ENCODE measurements at regions not wholly inside any gene's neighbourhood (a gene's known extent, or its start where the extent isn't known, plus 50 kb on each side); places are given as distances from the start of the nearest gene placed in this dataset.
A peak's percentile ranks its signal among the peaks of the same experiment; 100 is the strongest.

GRCh38 chr14:65153101-65153500, 50.8 kb upstream of the MAX start:
- peaks cover 0 to 13% (median 5%) of the 10 kb centered on the region in 4 donors for H3K4me1 ChIP-seq
- TF ChIP-seq POLR2AphosphoS5 (IDR thresholded peaks at IDR 0.05) (no peak), EP300 (IDR thresholded peaks at IDR 0.05) (no peak), POLR2A (IDR thresholded peaks at IDR 0.05; ENCODE audit: low read depth) (no peak)
- TF ChIP-seq, protein P1, sequence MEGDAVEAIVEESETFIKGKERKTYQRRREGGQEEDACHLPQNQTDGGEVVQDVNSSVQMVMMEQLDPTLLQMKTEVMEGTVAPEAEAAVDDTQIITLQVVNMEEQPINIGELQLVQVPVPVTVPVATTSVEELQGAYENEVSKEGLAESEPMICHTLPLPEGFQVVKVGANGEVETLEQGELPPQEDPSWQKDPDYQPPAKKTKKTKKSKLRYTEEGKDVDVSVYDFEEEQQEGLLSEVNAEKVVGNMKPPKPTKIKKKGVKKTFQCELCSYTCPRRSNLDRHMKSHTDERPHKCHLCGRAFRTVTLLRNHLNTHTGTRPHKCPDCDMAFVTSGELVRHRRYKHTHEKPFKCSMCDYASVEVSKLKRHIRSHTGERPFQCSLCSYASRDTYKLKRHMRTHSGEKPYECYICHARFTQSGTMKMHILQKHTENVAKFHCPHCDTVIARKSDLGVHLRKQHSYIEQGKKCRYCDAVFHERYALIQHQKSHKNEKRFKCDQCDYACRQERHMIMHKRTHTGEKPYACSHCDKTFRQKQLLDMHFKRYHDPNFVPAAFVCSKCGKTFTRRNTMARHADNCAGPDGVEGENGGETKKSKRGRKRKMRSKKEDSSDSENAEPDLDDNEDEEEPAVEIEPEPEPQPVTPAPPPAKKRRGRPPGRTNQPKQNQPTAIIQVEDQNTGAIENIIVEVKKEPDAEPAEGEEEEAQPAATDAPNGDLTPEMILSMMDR (IDR thresholded peaks at IDR 0.05), result no peak
- H3K27me3 ChIP-seq, result no peaks in the 10 kb centered on the region
- no peak for DNase-seq (ENCODE audit: extremely low spot score)
- intact Hi-C loops (cut with DNase I), result no loop called here
- no peak overlapping the region for H3K4me3 ChIP-seq
- H3K27ac ChIP-seq (replicated peaks in 1 of 4), result no peak overlapping the region
- WGBS, result 72% methylated on average over 11 of the region's 11 CpGs
- no peaks in the 10 kb centered on the region for H3K9me3 ChIP-seq
- H3K36me3 ChIP-seq, result no peaks in the 10 kb centered on the region

DNA sequence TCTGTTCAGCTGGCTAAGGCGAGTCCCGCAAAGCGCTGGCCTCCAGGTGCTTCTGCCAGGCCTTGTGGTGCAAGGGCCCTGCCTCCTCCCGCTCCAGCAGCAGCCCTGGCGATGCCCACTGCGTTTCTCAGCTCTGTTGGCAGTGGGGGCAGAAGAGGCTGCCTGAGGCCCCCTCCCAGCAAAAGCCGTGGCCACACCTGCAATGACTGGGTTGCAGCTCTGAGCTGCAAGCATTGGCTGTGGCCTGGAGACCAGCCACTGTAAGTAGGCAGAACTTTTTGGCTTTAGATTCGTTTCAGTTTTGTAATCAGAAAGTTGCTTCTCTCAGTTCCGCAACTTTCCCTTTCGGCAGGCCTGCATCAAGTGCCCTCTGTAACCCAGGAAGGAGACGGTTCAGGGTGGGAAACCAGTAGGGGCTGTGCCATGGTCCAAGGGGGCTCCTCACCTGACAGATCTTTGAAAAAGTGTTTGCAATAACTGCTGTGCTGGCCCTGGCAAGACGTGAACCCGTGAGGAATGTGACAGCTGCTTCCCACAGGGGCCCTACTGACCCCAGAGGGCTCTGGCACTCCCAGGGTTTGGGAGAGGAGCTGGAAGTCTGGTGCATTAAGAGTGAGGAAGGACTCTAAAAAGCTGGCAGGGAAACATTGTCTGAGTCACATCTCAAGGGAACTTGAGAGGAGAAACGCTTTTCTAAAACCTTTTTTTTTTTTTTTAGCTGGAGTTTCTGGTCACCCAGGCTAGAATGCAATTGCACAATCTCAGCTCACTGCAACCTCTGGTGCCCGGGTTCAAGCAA, 54.5 kb upstream of the MAX start:
- TF ChIP-seq POLR2AphosphoS5 (IDR thresholded peaks at IDR 0.05), result no peak
- no peak for TF ChIP-seq EP300 (IDR thresholded peaks at IDR 0.05)
- no peak for TF ChIP-seq POLR2A (IDR thresholded peaks at IDR 0.05; ENCODE audit: low read depth)
- TF ChIP-seq, protein P1 (IDR thresholded peaks at IDR 0.05), result no peak
- Histone ChIP-seq H3K27ac (replicated peaks in 1 of 4) (peak overlapping the region; percentile 27 to 71 (median 62)), H3K9me3 (no peaks in the 10 kb centered on the region), H3K4me1 (peaks cover 0 to 13% (median 5%) of the 10 kb centered on the region in 4 donors), H3K27me3 (no peaks in the 10 kb centered on the region), H3K4me3 (peak overlapping the region in 2 of 4 donors; percentile 10 to 38), H3K36me3 (no peaks in the 10 kb centered on the region)
- intact Hi-C loops (cut with DNase I), result no loop called here
- 58% methylated on average over 13 of the region's 15 CpGs for WGBS
- DNase-seq (ENCODE audit: extremely low spot score), result no peak

DNA sequence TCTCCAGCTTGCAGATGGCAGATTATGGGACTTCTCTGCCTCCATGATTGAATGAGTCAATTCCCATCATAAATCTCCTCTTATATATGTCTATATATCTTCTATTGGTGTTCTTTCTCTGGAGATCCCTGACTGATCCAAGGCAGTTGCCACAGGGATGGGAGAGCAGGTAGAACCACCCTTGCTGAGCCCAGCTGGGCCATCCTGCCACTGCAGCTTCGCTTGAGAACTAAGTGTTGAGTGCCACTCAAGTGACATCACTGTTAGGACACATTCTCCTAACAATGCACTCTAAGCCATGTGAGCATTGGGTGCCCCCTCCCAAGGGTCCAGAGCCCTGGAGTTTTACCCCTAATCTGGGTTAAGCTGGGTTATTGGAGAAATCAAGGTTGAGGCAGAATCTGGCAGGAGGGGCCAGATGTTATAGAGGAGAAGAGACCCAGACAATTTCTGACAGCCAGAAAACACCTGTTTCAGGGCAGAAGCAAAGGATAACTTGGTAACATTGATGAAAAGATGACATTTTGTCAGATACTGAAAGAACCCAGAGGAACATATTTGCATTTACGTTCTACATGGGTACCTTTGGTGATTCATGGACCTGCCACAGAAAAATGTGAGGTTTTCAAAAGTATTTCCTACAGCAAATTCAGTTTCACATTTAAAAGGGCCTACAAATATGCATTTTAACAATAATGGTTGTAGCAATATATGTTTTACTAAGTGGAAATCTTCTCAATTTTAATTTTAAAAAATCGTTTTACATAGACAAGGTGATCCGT, 57.2 kb upstream of the MAX start:
- DNase-seq (ENCODE audit: extremely low spot score), result no peak
- Histone ChIP-seq H3K27ac (replicated peaks in 1 of 4) (no peak overlapping the region), H3K9me3 (no peaks in the 10 kb centered on the region), H3K4me1 (peaks cover 0 to 13% (median 5%) of the 10 kb centered on the region in 4 donors), H3K27me3 (no peaks in the 10 kb centered on the region), H3K36me3 (no peaks in the 10 kb centered on the region), H3K4me3 (no peak overlapping the region)
- WGBS, result 85% methylated on average over 4 of the region's 4 CpGs
- TF ChIP-seq, protein P1 (IDR thresholded peaks at IDR 0.05), result no peak
- TF ChIP-seq POLR2A (IDR thresholded peaks at IDR 0.05; ENCODE audit: low read depth), result no peak
- no peak for TF ChIP-seq POLR2AphosphoS5 (IDR thresholded peaks at IDR 0.05)
- no peak for TF ChIP-seq EP300 (IDR thresholded peaks at IDR 0.05)
- intact Hi-C loops (cut with DNase I), result loop anchor here (10.0 kb wide), 2 partner anchors 255 to 805 kb away; partner anchors contain the start of gene FUT8

DNA sequence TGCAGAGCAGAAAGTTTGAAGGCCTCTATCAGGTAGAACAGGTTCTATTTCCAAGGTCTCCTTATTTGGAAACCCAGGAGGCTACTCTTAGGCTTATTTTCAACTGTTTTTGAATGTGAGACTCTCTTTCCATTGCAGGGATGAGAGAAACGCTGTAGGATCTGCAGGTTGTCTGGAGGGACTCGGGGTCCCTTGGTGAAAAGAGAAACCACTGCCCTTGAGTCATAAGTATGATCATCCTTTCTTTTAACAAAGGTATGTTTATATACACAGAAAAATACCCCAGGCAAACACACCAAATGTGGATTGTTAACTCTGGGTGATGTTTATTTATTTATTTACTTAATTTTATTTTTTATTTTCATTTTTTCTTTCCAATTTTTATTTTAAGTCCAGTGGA, 57.8 kb upstream of the MAX start:
- no peak overlapping the region for H3K27ac ChIP-seq (replicated peaks in 1 of 4)
- no peak overlapping the region for H3K4me3 ChIP-seq
- H3K9me3 ChIP-seq, result no peaks in the 10 kb centered on the region
- H3K27me3 ChIP-seq, result no peaks in the 10 kb centered on the region
- WGBS, result 93% methylated on average over 2 of the region's 2 CpGs
- no peak for DNase-seq (ENCODE audit: extremely low spot score)
- intact Hi-C loops (cut with DNase I), result loop anchor here (10.0 kb wide), 2 partner anchors 255 to 805 kb away; partner anchors contain the start of gene FUT8
- no peaks in the 10 kb centered on the region for H3K36me3 ChIP-seq
- no peak for TF ChIP-seq EP300 (IDR thresholded peaks at IDR 0.05)
- no peak for TF ChIP-seq POLR2A (IDR thresholded peaks at IDR 0.05; ENCODE audit: low read depth)
- no peak for TF ChIP-seq POLR2AphosphoS5 (IDR thresholded peaks at IDR 0.05)
- TF ChIP-seq, protein P1 (IDR thresholded peaks at IDR 0.05), result no peak
- peaks cover 0 to 13% (median 5%) of the 10 kb centered on the region in 4 donors for H3K4me1 ChIP-seq

Data from esophagus muscularis mucosa (tissue), 4 donors.